ENCODE measurements at regions not wholly inside any gene's neighbourhood (a gene's known extent, or its start where the extent isn't known, plus 50 kb on each side); places are given as distances from the start of the nearest gene placed in this dataset.
A peak's percentile ranks its signal among the peaks of the same experiment; 100 is the strongest.
"Not testable (repeated sequence)": the region's sequence is repeated elsewhere in the genome, so short reads cannot be mapped to it uniquely, and the experiment has no call there.

DNA sequence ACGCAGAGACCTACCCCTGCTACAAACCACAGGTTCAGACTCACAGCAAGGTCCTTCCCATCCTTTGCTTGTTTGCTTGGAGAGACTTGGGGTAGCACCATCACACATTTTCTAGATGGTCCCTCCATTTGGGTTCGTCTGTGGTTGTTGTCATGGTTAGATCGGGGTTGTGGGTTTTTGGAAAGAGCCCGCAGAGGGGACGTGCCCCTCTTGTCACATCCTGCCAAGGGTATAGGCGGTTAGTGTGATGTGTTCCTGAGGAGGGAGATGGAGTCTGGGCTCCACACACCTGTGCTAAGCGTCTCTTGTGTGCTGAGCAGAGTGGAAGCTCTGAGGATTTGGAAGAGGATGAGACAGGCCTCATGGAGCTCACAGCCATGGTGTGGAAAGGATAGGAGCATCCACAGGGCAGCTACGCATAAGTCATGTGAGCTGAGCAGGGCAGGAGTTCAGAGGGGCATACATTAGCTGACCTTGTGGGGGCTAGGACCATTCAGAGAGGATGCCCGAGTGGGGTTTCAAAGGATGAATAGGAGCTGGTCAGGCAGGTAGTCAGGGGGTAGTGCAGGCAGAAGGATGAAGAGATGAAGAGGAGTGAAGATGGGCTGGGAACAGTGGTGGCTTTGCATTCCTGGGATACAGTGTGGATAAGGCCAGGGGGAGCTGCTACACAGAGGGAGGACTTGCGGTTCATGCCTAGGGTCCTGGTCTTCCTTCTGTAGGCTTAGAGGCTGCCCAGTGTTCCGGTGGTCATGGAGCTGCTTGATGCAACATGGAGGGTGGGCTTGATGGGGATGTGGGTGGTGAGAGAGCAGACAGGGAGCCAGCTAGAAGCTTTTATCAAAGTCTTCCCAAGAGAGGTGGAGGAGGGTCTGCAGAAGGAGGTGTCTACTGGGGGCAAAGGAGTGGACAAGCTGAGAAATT lies 62.9 kb downstream of the ACKR3 start:
- DNase-seq: no peak

DNA sequence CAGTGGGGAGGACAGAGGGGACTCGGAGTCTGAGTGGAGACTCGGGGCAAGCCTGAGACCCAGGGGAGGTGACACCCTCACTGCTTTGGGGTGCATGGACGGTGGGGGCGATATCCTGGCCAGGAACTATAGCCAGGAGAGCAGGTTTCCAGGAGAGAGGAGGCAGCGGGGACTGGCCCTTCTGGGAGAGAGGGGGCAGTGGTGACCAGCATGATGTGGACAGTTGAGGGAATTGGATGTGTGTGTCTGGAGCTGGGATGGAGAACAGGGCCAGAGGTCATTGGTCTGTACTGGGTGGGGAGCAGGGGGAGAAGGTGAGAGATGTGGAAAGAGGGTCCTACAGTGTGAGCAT lies 63.6 kb downstream of the ACKR3 start:
- no peak for DNase-seq

DNA sequence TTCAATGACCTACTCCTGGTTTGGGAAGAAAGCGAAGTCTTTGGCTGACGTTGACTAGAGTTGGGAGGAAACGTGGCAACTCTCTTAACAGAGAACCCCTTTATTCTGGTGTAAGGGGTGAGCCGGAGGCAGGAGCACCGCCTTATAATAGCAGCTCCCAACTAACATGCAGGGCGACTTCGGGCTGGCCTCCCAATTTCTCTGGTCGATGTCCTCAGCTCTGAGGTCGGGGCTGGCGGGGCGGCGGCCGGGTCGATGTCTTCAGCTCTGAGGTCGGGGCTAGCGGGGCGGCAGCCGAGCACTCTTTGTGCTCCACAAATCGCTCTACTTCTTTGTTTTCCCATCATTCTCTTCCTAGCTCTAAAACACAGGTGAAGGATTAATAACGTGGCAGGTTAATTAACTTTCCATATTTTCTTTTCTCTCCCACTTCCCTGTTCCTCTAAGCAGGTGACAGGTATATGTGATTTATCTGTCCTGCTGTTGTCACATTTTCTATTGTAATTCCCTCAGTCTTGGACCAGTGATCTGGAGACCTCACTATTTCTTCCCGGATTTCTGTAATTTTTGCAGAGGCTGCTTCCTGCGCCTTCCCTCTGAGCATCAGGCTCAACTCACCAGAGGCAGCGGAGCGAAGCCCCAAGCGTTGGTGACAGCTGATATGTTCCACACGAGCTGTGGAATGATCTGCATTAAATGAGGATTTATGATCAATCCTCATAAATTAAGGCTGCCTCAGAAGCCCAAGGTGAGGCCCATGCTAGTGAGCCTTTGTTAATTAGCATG lies 64.3 kb downstream of the ACKR3 start:
- DNase-seq: no peak

DNA sequence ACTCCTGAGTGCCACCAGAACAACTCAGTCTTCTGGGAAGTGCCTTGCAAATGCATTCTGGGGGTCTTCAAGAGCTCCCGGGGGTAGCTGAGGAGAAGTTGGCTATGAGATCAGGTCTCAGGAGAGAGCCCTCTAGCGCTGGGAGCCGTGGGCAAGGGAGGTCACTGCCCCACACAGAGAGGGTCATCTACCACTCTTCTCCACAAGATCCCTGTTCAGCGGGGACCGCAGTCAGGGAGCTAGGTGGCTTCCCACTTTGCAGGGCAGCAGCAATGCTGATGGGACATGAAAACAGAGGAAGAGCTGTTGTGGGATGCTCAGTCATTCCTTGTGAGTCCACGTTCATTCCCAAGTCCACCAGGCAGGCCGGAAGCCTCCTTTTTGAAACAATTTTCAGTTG lies 66.6 kb downstream of the ACKR3 start:
- no peak for DNase-seq

DNA sequence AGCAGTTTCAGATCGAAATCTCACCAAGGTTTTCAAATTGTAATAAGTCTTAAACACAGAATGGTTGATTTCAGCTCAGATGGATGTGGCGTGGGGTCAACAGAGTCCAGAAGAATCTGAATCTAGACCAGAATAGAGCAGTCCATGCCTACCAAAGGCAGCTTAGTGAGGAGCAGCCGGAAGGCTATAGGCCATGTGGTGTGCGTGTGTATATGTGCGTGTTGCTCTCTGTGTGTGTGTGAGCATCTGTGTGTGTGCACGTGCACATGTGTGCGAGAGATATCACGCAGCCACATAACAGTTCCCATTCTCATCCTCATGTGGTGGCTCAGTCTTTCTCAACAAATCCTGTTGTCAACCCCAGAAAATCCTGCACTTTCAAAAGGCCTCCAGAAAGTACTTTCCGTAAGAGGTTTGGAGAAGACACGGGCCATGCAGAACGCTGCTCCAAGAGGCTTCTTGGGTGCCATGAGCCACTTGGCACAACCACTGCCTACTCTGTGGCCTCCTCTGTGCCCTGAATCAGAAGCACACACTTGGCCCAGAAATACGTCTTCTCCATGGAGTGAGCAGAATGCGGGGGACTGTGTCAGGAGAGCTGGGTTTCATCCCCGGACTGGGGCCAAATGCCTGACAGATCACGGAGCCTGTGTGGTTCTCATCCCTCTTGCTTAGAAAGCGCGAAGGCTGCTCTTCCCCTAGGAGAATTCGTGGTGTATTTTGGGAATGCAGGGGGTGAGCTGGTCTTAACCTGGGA lies 67.3 kb downstream of the ACKR3 start:
- DNase-seq: no peak

DNA sequence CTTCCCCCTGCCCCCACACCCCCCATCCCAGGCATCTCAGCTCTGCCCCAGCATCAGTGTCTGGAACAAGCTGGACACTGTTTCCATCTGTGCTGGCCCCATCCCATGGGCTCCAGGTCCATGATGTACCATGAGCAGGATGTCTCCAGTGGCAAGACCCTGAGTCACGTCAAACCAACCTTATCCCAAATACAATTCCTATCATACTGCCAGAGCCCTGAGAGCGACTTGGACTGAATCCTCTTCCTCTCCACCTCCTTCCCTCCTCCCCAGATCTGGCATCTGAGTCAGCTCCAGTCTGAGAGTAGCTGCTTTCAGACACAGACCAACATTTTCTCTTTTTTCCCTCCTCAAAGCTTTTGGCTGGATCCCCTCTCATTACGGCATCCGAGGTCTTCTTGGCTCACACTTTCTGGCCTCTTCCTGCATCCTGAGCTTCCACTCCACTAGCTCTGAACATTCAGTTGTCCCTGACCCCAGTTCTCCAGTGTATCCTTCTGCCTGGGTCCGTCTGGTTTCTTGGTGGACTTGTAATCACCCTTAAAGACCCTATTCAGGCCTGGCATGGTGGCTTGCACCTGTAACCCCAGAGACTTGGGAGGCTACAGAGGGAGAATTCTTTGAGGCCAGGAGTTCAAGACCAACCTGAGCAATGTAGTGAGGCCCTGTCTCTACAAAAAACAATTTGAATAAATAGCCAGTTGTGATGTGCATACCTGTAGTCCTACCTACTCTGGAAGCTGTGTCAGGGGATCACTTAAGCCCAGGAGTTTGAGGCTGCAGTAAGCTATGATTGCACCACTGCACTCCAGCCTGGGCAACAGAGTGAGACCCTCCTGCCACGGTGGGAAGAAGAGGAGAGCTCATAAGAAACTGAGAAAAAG lies 68.3 kb downstream of the ACKR3 start:
- DNase-seq: no peak

DNA sequence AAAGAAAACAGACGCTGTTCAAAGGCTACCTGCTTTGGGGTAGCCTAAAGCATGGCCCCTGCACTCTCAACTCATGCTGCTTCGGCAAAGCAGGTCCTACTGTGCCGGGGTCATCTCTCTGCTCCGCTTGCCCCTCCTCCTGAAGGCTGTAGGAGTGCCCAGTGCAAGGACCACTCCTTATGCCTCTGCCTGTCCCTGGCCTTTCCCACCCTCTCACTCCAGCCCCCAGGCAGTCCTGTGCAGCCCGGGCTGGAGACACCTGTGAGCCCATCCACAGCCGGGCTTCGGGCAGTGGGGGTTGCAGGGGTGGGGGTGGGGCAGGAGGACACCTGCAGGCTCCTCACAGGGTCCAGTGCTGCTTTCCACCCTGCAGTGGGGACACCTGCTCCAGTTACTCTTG lies 69.1 kb downstream of the ACKR3 start:
- no peak for DNase-seq

- peak in 1 of 2 experiments; percentile 23 for DNase-seq
These were observed 70.0 kb downstream of the ACKR3 start for GRCh38 chr2:236639461-236640235.

- DNase-seq: no peak
These were observed 71.6 kb downstream of the ACKR3 start for GRCh38 chr2:236641051-236641726.

- no peak for DNase-seq
These were observed 72.5 kb downstream of the ACKR3 start for GRCh38 chr2:236642125-236642524.

- DNase-seq: no peak
These were observed 73.1 kb downstream of the ACKR3 start for GRCh38 chr2:236642584-236643291.

GRCh38 chr2:236643480-236643879 lies 73.9 kb downstream of the ACKR3 start:
- no peak for DNase-seq

- DNase-seq: no peak
These were observed 74.4 kb downstream of the ACKR3 start for GRCh38 chr2:236644067-236644466.

GRCh38 chr2:236644502-236644911 lies 74.9 kb downstream of the ACKR3 start:
- DNase-seq: no peak

DNA sequence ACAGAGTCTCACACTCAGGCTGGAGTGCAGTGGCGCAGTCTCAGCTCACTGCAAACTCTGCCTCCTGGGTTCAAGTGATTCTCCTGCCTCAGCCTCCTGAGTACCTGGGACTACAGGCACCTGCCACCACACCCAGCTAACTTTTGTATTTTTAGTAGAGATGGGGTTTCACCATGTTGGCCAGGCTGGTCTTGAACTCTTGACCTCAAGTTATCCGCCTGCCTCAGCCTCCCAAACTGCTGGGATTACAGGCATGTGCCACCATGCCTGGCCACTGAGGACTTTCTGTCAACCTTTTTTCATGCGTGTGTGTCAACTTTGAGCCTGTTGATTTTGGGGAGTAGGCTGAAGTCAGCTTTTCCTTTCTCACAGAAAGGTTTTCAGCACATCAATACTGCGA lies 75.5 kb downstream of the ACKR3 start:
- not testable (repeated sequence) for DNase-seq

DNA sequence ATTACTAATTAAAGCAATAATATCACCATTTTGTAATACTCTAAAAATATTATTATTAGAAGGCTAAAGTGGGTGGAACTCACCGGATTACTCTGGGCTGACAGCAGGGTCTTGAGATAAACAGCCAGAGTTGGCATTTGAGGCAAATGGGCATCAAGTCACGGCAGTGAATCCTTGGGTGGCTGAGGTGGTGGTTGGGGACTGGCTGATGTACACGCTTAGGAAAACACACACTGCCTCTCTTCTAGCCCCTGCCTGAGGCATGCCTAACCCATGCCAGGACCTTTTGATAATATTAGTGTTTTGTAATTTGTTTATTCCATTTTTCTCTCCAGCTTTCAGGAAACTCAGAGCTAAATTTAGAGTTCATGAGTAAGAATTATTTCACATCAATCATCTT lies 76.8 kb downstream of the ACKR3 start:
- no peak for DNase-seq

DNA sequence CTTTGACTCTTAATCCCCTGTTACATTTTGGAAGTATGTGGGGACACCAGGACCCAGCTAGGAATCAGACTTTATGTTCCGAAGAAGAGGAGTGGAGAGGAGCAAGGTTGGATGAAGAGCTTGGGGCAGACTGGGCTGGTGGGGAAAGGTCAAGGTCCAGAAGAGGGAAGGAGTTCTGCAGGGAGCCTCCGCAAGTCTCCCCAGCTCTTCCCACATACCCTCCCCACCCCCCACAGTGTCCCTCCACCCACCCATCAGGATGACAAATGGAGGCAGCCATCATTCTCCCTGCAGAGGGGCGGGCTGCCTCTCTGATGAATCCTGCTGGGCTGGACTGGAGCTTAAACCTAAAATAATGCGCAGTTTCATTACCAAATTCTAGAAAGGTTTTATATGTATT lies 77.2 kb downstream of the ACKR3 start:
- DNase-seq: no peak

DNA sequence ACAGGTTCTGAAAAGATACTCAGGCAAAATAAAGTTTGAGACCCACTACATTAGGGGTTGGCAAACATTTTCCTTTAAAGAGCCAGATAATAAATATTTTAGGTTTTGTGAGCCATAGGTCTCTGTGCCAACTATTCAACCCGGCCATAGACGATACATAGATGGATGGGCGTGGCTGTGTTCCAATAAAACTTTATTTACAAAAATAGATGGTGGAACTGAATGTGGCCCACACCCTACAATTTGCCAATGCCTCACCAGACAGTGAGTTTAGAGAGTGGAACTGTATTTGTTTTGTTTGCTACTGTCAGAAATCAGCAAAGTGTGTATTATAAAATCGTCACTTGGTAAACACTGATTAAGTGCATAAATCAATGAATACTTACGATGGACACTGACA lies 78.0 kb downstream of the ACKR3 start:
- no peak for DNase-seq

- no peak for DNase-seq
These were observed 84.2 kb downstream of the ACKR3 start for GRCh38 chr2:236653863-236654262.

DNA sequence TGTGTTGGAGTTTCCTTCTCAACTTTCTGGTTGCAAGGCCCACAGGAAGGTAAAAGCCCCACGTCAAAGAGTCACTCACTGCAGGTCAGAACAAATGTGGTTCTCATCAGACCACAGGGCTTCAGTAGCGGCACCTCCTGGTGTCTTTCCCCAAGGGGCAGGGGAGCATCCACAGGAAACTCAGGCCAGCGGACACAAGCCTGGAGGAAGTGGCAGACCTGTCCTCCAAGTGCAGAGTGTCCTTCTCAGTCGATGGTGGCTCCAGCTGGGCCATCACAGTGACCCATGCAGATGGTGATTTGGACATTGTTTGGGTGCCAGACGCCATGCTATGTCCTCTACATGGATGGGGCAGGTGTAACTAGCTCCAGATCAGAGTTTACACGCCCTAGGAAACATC lies 84.9 kb downstream of the ACKR3 start:
- DNase-seq: no peak
